Stomach (tissue), 8 donors: ENCODE measurements at regions not wholly inside any gene's neighbourhood (a gene's known extent, or its start where the extent isn't known, plus 50 kb on each side); places are given as distances from the start of the nearest gene placed in this dataset.

Source experiments
- DNase-seq, 2 donors: peaks; one replicate each; pipeline versions ENCODE4 v3.0.0 to v3.0.0-alpha.2; 2013 to 2019
- H3K27ac ChIP-seq, 5 donors: fragments of 200-600 bp in 4 of 5; sonication (generic) in 4 of 5; one replicate each; pipeline ENCODE4 v1.5.1; 2013 to 2019; ENCODE audit warnings: mild to moderate bottlenecking in 1 of 5, moderate library complexity in 1 of 5
- H3K27me3 ChIP-seq, 3 donors: fragments of 200-600 bp; sonication (generic); one replicate each; pipeline ENCODE4 v1.5.1; 2017 to 2019; ENCODE audit warnings: mixed run types in 1 of 3
- H3K36me3 ChIP-seq, 4 donors: fragments of 200-600 bp; sonication (generic); 1 replicate in 3 of 4; 2 replicates in 1 of 4; pipeline ENCODE4 v1.5.1; 2016 to 2019
- H3K4me1 ChIP-seq, 4 donors: fragments of 200-600 bp; sonication (generic); one replicate each; pipeline ENCODE4 v1.5.1; 2016 to 2019
- H3K4me3 ChIP-seq, 4 donors: fragments of 200-600 bp; sonication (generic) in 3 of 4; one replicate each; pipeline ENCODE4 v1.5.1; 2016 to 2019; ENCODE audit warnings: mild to moderate bottlenecking in 1 of 4
- H3K9me3 ChIP-seq, 4 donors: fragments of 200-600 bp; sonication (generic); one replicate each; pipeline ENCODE4 v1.5.1; 2016 to 2019
- EP300 ChIP-seq: sonication (generic); formaldehyde crosslinking; IDR thresholded peaks from one replicate; pipeline ENCODE4 v1.6.1; 2017; ENCODE audit warnings: antibody characterized with exemption
- POLR2A ChIP-seq, 4 donors: fragments of 450-650 bp; IDR thresholded peaks; one replicate each; pipeline ENCODE4 v1.6.1; 2016; ENCODE audit warnings: antibody characterized with exemption in 4 of 4, control low read depth in 2 of 4, mild to moderate bottlenecking in 1 of 4, moderate library complexity in 1 of 4
- POLR2AphosphoS5 ChIP-seq, 3 donors: sonication (generic); formaldehyde crosslinking; IDR thresholded peaks; one replicate each; pipeline ENCODE4 v1.6.1; 2016; ENCODE audit warnings: antibody characterized with exemption in 3 of 3
- WGBS, 5 donors: extraction: QIAGEN DNeasy Blood & Tissue Kit in 3 of 5; methylation state at CpG; one replicate each; pipeline versions ENCODE4 v1.1.5 to v1.1.7; 2013 to 2018; 5-methylcytosine and 5-hydroxymethylcytosine counted together
- intact Hi-C: fragments of 100-400 bp; cut with DNase I; formaldehyde crosslinking; loops from one replicate; pipeline ENCODE4 v1.15.1; 2023; ENCODE audit warnings: low total_unique reads
- TF ChIP-seq, protein P1 (sequence below), 7 experiments: fragments of 450-650 bp in 4 of 7; fragments of 200-600 bp in 3 of 7; sonication (generic) in 3 of 7; IDR thresholded peaks; one replicate each; pipeline ENCODE4 v1.5.1; 2016 to 2019; ENCODE audit warnings: antibody characterized with exemption in 7 of 7, control low read depth in 2 of 7, mild to moderate bottlenecking in 1 of 7
- donor health status: healthy with polysubstance abuse.
- donor health status: Bipolar disorder and iron deficiency.
- donor health status: healthy.

DNA sequence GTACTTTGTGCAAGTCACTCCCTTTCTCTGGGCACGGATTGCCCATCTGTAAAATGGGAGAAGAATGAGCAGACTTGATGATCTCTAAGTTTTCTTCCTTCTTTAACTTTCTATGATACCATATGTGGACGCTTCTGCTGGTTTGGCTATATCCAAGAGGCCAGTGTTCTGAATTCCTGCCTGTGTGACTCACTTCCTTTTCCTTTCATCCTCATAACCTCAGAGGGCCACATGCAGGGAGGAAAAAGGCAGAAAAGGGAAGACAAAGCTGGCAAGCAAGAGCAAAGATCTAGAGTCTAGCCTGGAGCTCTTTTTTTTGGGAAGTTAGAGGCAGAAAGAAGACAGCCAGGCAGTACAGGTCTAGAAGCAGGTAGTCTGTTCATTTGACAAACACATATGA lies 151.2 kb downstream of the OMA1 start:
- Histone ChIP-seq H3K9me3 (no peaks in the 10 kb centered on the region), H3K4me3 (no peak overlapping the region), H3K36me3 (no peaks in the 10 kb centered on the region), H3K4me1 (peaks cover 0 to 5% (median 2%) of the 10 kb centered on the region in 4 donors), H3K27me3 (no peaks in the 10 kb centered on the region), H3K27ac (no peak overlapping the region)
- TF ChIP-seq, protein P1, sequence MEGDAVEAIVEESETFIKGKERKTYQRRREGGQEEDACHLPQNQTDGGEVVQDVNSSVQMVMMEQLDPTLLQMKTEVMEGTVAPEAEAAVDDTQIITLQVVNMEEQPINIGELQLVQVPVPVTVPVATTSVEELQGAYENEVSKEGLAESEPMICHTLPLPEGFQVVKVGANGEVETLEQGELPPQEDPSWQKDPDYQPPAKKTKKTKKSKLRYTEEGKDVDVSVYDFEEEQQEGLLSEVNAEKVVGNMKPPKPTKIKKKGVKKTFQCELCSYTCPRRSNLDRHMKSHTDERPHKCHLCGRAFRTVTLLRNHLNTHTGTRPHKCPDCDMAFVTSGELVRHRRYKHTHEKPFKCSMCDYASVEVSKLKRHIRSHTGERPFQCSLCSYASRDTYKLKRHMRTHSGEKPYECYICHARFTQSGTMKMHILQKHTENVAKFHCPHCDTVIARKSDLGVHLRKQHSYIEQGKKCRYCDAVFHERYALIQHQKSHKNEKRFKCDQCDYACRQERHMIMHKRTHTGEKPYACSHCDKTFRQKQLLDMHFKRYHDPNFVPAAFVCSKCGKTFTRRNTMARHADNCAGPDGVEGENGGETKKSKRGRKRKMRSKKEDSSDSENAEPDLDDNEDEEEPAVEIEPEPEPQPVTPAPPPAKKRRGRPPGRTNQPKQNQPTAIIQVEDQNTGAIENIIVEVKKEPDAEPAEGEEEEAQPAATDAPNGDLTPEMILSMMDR (IDR thresholded peaks at IDR 0.05), result no peak
- no peak for TF ChIP-seq POLR2AphosphoS5 (IDR thresholded peaks at IDR 0.05)
- TF ChIP-seq EP300, result no peak
- TF ChIP-seq POLR2A (IDR thresholded peaks at IDR 0.05), result no peak
- peak in 1 of 2 donors; percentile 28 for DNase-seq
- 49 to 72% (median 58%) methylated on average over 2 of the region's 2 CpGs for WGBS, 5 donors
- intact Hi-C loops, result no loop called here

DNA sequence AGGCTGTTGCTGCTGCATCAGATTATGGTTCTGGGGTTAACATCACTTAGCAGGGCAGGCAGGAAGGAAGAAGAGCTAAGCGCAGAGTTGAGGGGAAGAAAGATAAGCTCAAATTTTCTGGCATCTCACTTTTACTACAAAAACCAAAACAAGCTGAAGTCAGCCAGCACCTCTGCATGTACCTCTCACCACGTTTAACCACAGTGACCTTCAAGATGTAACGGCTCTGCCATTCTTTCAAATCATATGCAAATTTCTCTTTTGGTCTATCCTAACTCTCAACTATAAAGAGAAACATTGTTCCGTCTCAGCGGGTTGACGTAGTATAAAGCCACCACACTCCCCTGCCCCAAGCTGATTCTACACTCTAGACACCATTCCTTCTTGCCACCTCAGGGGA lies 154.4 kb downstream of the OMA1 start:
- peak in 1 of 2 donors; percentile 32 for DNase-seq
- H3K4me1 ChIP-seq, result peaks cover 0 to 3% (median 0%) of the 10 kb centered on the region in 4 donors
- H3K4me3 ChIP-seq, result no peak overlapping the region
- 69 to 76% (median 72%) methylated on average over 6 of the region's 6 CpGs for WGBS, 5 donors
- intact Hi-C loops, result no loop called here
- H3K9me3 ChIP-seq, result no peaks in the 10 kb centered on the region
- no peaks in the 10 kb centered on the region for H3K27me3 ChIP-seq
- TF ChIP-seq POLR2A (IDR thresholded peaks at IDR 0.05), result no peak
- no peak for TF ChIP-seq EP300
- TF ChIP-seq, protein P1 (IDR thresholded peaks at IDR 0.05), result no peak
- TF ChIP-seq POLR2AphosphoS5 (IDR thresholded peaks at IDR 0.05), result no peak
- H3K27ac ChIP-seq, result no peak overlapping the region
- H3K36me3 ChIP-seq, result no peaks in the 10 kb centered on the region

DNA sequence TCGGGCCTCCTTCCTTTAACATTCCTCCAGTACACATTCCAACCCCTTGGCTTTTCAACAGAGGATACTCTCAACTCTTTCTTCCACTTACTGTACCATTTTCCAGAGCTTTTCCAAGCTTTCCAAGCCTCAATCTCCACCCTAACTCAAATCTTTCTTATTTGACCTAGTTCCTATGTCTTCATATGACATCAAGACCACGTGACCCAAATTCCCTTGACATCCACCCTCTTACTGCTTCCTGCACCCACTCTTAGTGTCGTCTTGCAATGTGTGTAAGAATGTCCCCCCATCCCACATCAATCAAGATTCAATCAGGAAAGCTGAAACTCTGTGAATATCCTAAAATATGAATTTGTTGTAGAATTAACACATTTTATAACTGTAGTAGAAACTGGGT lies 155.0 kb downstream of the OMA1 start:
- no peak overlapping the region for H3K4me3 ChIP-seq
- H3K27me3 ChIP-seq, result no peaks in the 10 kb centered on the region
- H3K9me3 ChIP-seq, result no peaks in the 10 kb centered on the region
- intact Hi-C loops, result no loop called here
- no peaks in the 10 kb centered on the region for H3K36me3 ChIP-seq
- no peak for DNase-seq
- 79 to 87% (median 83%) methylated on average over 3 of the region's 3 CpGs for WGBS, 5 donors
- H3K4me1 ChIP-seq, result peaks cover 0 to 3% (median 0%) of the 10 kb centered on the region in 4 donors
- H3K27ac ChIP-seq, result no peak overlapping the region
- TF ChIP-seq, protein P1 (IDR thresholded peaks at IDR 0.05), result no peak
- TF ChIP-seq EP300, result no peak
- no peak for TF ChIP-seq POLR2A (IDR thresholded peaks at IDR 0.05)
- no peak for TF ChIP-seq POLR2AphosphoS5 (IDR thresholded peaks at IDR 0.05)

DNA sequence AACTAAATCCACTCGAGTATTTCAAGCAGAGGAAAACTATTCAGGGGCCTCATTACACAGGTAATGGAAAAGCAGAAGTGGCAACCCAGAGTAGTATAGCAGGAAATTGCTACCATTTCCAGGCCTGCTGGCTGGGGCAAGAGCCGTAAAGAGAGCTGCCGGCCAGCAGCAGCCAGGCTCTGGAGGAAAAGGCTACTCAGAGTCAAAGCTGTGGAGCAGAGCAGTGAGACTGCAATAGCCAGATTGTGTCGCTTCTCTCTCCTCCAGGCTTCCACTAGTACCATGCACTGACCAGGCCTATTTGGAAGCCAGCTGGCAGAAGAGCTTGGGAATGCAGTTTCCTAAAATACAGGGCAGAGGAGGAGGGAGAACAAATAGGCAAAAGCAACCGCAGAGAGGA lies 155.5 kb downstream of the OMA1 start:
- intact Hi-C loops, result no loop called here
- TF ChIP-seq POLR2A (IDR thresholded peaks at IDR 0.05), result no peak
- no peak for TF ChIP-seq EP300
- TF ChIP-seq POLR2AphosphoS5 (IDR thresholded peaks at IDR 0.05), result no peak
- TF ChIP-seq, protein P1 (IDR thresholded peaks at IDR 0.05), result no peak
- H3K27me3 ChIP-seq, result no peaks in the 10 kb centered on the region
- 72 to 84% (median 80%) methylated on average over 5 of the region's 5 CpGs for WGBS, 5 donors
- H3K27ac ChIP-seq, result no peak overlapping the region
- DNase-seq, result no peak
- no peaks in the 10 kb centered on the region for H3K36me3 ChIP-seq
- no peak overlapping the region for H3K4me3 ChIP-seq
- H3K9me3 ChIP-seq, result no peaks in the 10 kb centered on the region
- peaks cover 0 to 3% (median 0%) of the 10 kb centered on the region in 4 donors for H3K4me1 ChIP-seq
